KOPT-K1 (cell line): ENCODE measurements at regions not wholly inside any gene's neighbourhood (a gene's known extent, or its start where the extent isn't known, plus 50 kb on each side); places are given as distances from the start of the nearest gene placed in this dataset.

Experiments
- H3K27ac ChIP-seq: fragments of 200-600 bp; sonication (generic); 2 replicates; pipeline ENCODE4 v1.5.1; 2016; ENCODE audit warnings: antibody characterized with exemption, mild to moderate bottlenecking, low read depth, low read length; ENCODE audit not compliant: poor library complexity, severe bottlenecking
- H3K36me3 ChIP-seq: fragments of 200-600 bp; sonication (generic); 2 replicates; pipeline ENCODE4 v1.5.1; 2017; ENCODE audit warnings: antibody characterized with exemption, mild to moderate bottlenecking, low read length, moderate library complexity; ENCODE audit not compliant: insufficient read depth
- H3K9me3 ChIP-seq: fragments of 200-600 bp; sonication (generic); 2 replicates; pipeline ENCODE4 v1.5.1; 2017; ENCODE audit warnings: antibody characterized with exemption, low read length, mild to moderate bottlenecking; ENCODE audit not compliant: insufficient read depth, poor library complexity, severe bottlenecking

DNA sequence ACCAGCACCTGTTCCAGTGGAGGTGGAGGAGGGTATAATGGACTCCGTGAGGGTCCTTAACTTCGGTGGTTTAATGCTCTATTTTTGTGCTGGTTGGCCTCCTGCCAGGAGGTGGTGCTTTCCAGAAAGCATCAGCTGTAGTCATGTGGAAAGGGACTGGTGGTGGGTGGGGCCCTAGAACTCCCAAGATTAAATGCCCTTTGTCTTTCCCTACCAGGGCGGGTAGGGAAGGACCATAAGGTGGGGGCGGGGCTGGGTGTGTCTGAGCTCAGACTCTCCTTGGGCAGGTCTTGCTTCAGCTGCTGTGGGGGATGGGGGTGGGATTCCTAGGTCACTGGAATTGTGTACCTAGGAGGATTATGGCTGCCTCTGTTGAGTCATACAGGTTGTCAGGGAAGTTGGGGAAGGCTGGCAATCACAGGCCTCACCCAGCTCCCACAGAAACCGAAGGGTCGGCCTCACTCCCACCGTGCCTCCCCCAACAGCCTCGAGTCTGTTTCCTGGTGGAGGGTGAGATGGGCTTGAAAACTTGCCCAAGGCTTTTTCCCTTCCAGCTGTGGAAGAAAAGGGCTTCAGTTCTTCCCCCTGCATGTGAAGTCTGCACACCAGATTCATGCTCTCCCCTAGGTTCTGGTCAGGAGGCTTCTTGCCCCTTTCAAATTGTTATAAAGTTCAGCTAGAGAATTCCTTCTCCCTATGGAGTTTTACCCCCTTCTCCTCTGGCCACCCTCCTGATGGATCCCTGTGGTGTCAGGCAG, 60.3 kb upstream of the CLDN10 start:
- Histone ChIP-seq H3K27ac (no peak overlapping the region), H3K36me3 (no peaks in the 10 kb centered on the region), H3K9me3 (peaks cover 6% of the 10 kb centered on the region)

DNA sequence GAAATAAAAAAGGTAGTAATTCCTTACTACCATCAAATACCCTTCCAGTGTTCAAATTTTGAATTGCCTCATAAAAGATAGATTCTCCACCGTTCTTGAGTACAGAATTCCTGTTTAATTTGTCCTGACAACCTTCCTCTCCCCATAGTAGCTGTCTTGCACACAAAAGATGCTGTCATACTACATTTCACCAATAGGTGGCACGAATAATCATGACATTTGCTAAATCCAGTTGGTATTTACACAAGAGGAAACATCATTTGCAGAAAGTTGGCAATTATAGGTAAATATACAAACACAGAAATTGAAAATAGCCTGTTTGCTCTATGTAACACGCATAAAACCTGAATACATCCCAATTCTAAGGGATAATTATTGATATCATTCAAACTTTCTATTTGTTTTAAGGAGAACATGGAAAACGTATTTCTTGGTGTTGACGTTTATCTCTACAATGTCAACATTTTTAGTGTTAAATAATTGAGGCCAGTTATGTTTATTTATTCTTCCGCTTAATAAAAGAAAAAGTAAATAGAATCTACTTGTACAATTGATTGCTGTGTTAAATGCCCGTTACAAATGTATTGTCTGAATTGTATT, 58.3 kb upstream of the CLDN10 start:
- Histone ChIP-seq H3K36me3 (no peaks in the 10 kb centered on the region), H3K27ac (no peak overlapping the region), H3K9me3 (peaks cover 6% of the 10 kb centered on the region)

DNA sequence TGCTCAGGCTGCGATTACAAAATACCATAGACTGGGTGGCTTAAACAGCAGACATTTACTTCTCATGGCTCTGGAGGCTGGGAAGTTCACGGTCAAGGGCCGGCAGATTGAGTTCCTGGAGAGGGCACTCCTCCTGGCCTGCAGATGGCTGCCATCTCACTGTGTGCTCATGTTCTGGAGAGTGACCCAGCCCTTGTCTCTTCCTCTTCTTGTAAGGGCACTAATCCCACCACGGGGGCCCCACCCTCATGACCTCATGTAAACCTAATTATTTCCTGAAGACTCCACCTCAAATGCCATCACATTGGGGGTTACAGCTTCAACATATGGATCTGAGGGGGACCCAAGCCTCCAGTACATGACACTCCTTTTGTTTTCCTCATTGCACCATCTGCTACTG, 56.0 kb upstream of the CLDN10 start:
- Histone ChIP-seq H3K9me3 (peaks cover 9% of the 10 kb centered on the region), H3K36me3 (no peaks in the 10 kb centered on the region), H3K27ac (no peak overlapping the region)

DNA sequence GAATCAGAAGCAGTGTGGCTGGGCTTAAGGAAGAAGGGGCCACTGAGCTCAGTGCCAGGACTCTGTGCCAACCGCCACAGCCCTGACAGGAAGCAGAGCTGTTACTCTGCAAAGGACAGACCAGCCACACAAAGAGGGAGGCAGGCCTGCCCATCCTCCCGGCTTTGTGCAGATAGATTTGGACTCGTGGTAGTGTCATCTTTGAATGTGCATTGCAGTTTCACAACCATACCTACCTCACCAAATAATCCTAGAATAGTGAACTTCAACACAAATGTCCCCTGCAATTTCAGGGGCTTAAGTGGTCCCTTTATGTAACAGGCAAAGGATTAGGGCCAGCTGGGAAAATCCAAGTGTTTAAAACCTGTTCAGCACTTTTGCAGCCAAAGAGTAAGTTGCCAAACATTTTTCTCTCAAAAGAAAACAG, 55.1 kb upstream of the CLDN10 start:
- no peak overlapping the region for H3K27ac ChIP-seq
- H3K36me3 ChIP-seq: no peaks in the 10 kb centered on the region
- H3K9me3 ChIP-seq: peaks cover 15% of the 10 kb centered on the region

DNA sequence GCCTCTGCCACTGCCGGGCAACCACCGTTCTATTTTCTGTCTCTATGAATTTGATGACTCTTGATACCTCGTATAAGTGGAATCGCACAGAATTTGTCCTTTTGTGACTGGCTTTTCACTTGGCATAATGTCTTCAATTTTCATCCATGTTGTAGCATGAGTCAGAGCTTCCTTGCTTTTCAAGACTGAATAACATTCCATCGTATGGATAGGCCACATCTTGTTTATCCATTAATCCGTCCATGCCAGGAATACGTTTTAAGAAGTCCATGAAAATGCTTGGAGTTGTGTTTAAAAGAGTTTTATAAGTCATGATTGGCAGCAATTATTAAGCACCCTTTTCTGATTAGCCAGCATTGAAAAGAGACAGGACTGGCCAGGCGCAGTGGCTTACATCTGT, 53.6 kb upstream of the CLDN10 start:
- Histone ChIP-seq H3K9me3 (peaks cover 15% of the 10 kb centered on the region), H3K36me3 (no peaks in the 10 kb centered on the region)

DNA sequence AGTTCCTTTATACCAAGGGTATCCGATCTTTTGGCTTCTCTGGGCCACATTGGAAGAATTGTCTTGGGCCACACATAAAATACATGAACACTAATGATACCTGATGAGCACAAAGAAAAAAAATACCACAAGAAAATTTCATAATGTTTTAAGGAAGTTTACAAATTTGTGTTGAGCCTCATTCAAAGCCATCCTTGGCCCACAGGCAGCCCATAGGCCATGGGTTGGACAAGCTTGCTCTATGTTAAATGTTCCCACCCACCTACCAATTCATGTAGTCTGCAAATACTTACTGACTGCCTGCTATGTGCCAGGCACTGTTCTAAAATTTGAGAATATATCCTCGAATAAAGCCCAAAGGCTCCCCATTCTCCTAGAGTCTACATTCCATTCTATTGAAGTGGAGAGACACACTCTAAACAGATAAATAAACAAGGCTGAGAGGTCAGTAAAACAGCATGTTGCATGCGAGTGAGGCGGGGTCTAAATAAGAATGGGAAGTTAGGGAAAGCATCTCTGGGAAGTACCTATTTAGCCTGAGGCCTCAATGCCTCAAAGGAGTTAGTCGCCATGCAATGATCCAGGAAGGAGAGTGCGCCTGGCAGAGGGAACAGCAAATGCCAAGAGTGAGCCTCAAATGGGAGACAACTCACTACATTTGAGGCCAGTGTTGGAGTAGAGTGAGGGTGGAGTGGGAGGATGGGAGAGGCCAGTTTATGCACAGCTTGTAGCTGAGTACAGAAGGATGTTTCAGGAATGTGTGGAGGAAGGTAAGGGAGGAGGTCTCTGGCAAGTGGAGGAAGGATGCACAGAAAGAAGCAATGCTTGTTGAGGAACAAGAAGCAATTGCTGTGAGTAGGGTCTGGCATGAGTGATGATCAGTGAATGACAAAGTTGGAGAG, 52.5 kb upstream of the CLDN10 start:
- Histone ChIP-seq H3K36me3 (no peaks in the 10 kb centered on the region), H3K9me3 (peaks cover 15% of the 10 kb centered on the region), H3K27ac (no peak overlapping the region)

More for the DNA sequence above, 53.6 kb upstream of the CLDN10 start:
- no peak overlapping the region for H3K27ac ChIP-seq

DNA sequence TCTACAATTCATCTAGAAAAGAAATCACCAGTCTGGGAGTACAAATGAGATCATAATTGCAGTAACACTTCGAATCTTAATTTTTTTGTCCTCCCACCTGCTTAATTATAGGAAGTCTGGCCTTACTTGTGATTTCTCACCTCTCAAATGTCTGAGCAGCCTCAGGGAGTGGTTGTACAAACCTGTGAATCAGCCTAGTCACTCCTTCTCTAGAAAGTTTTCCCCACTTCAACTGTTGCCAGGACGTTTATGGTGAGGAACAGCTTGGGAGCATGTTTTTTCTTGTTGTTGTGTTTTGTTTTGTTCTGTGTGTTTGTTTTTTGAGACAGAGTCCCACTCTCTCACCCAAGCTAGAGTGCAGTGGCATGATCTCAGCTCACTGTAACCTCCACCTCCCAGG, 50.3 kb upstream of the CLDN10 start:
- Histone ChIP-seq H3K9me3 (peaks cover 9% of the 10 kb centered on the region), H3K27ac (no peak overlapping the region), H3K36me3 (no peaks in the 10 kb centered on the region)
